Muscle of back (tissue), 3 donors: ENCODE measurements at regions not wholly inside any gene's neighbourhood (a gene's known extent, or its start where the extent isn't known, plus 50 kb on each side); places are given as distances from the start of the nearest gene placed in this dataset.
"Not testable (repeated sequence)": the region's sequence is repeated elsewhere in the genome, so short reads cannot be mapped to it uniquely, and the experiment has no call there.

Source experiments
- DNase-seq, 3 donors: peaks; one replicate each; pipeline versions ENCODE4 v3.0.0 to v3.0.0-alpha.2; 2013

- no peak for DNase-seq
These were observed 1084.7 kb upstream of the LRRTM1 start for GRCh38 chr2:81389203-81389602.

GRCh38 chr2:81363800-81364199 is 1059.2 kb upstream of the LRRTM1 start:
- DNase-seq: no peak

GRCh38 chr2:81362468-81362867 is 1057.9 kb upstream of the LRRTM1 start:
- DNase-seq: not testable (repeated sequence)

DNA sequence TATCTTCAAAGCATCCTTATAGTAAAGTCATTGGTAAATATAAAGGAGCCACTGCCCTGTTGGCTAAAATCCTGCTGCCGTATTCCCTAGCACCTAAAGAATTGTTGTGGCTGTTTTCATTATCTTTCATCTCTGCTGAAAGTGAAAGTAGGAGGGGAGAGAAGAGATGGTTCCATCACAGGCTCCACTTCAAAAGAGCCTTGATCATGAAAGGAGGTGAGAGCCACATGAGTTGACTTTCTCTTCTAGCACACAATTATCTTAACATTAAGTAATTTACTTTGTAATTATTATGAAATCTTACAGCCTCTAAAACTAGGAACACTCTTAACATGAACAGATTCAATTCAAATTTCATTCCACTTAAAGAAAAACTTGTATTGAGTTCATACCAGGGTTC is 1050.9 kb upstream of the LRRTM1 start:
- no peak for DNase-seq

- no peak for DNase-seq
These were observed 1029.5 kb upstream of the LRRTM1 start for GRCh38 chr2:81334046-81334445.

DNA sequence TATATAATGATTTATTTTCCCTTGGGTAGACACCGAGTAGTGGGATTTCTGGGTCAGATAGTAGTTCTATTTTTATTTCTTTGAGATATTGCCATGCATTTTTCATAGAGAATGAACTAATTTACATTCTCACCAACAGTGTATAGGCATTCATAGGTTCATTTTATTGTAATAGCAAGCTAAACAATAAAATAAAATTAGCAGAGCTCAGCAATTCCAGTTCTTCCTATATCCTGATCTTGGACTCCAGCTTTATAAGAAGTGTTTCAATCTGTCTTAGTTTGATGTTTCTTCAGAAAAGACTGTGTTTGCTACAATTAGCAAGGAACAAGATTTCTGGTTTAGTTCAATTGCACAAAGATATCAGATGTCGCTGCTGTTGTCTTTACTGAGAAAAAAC is 1024.4 kb upstream of the LRRTM1 start:
- no peak for DNase-seq

DNA sequence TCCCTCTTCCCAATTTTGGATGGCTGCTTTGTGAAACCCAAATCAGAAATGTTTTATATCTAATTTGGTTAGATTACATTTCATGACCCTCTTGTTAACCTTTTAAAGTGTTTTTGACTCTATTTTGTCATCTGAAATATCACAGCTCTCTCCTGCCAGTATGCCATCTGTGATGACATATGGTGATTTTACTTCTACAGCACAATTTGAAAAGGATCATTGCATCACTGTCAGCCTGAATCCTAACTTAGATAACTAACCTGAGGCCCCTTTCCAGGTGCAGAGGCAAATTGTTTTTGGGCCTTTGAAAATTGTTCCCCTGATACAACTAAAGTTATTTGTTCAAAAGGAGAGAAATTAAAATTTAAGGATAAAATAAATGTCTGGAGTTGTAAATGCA is 1023.4 kb upstream of the LRRTM1 start:
- no peak for DNase-seq

DNA sequence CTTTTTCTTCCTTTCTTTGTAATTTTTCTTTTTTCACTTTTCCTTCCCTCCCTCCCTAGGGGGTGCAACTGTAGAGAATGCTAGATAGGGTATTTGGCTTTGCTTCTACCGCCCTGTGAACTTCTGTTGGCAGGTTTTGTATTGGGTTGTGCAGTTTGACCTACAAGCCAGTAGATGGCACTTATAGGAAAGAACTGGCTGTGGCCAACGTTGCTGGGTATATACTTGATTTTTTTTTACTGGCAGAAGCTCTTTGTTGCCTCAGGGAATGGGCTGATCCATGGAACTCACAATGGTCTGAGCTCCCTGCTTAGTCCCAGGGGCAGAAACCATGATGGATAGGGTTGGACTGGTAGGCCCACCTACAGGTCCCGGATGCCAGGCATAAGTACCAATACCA is 1019.5 kb upstream of the LRRTM1 start:
- no peak for DNase-seq

DNA sequence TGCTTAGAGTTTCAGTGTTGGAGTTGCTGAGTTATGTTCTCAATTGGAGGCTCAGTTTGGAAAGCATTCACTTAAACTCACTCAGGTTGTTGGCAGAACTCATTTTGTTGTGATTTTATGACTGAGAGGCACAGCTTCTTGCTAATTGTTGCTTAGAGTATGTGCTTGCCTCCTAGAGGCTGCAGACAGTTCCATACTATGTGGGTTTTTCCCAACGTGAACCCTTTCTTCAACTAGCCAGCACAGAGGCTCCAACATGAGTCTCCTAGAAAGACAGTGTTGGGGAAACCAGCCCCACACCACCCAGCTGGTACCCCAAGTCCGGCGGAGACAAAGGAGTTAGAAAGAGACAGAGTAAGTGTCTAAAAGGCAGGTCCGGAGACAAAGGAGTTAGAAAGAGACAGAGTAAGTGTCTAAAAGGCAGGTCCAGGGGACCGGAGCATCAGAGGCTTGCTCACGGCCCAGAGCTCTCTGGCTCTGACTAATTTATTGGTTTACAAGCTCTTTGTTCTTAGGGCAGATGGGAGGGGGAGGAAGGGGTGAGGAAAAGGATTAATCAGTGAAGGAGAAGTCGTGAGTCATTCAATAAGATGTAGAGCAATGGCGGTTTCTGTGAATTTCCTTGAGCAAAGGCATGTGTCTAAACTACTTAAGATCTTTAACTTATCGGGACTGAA is 999.7 kb upstream of the LRRTM1 start:
- no peak for DNase-seq

DNA sequence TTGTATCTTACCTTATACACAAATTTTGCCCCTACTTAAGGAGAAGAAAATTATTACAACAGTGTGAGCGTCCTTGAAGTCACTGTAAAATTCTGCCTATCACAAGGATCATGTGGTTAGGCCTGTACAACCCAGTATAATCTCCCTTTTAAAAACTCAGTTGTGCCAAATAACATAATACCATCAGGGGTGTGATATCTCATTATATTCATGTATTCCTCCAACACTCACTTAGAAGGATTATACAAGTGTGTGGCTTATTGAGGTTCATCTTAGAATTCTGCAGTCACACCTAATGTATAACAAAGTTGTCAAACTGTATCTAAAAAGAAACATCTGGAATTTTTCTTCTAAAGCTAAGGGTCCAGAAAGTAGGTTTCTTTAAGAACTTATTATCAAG is 998.8 kb upstream of the LRRTM1 start:
- no peak for DNase-seq

- no peak for DNase-seq
These were observed 995.3 kb upstream of the LRRTM1 start for GRCh38 chr2:81299841-81300240.

GRCh38 chr2:81290846-81291245 is 986.3 kb upstream of the LRRTM1 start:
- DNase-seq: no peak

- peak; percentile 8 to 43 (median 23) for DNase-seq
These were observed 978.5 kb upstream of the LRRTM1 start for GRCh38 chr2:81283081-81283480.

DNA sequence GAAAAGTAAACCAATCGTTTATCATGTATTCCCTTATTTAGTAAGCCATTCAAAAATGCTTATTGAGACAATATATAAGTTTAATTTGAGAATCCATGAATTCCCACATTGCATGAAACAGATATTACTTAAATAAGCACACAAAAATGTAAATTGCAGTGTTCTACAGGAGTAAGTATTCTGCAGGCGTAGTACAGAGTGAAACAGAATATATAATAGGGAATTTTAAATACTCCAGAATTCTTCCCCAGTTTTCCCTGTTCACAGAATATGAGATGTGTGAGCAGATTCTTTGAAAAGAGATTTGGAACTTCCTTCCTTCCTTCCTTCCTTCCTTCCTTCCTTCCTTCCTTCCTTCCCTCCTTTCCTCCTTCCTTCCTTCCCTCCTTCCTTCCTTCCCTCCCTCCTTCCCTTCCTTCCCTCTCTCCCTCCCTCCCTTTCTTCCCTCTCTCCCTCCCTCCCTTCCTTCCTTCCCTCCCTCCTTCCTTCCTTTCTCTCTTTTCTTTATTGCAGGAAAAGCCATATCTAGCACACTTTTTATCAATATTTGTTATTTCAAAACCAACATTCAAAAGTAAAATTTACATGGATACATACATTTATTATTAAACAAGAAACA is 977.7 kb upstream of the LRRTM1 start:
- no peak for DNase-seq

GRCh38 chr2:81276595-81276994 is 972.0 kb upstream of the LRRTM1 start:
- DNase-seq: no peak

DNA sequence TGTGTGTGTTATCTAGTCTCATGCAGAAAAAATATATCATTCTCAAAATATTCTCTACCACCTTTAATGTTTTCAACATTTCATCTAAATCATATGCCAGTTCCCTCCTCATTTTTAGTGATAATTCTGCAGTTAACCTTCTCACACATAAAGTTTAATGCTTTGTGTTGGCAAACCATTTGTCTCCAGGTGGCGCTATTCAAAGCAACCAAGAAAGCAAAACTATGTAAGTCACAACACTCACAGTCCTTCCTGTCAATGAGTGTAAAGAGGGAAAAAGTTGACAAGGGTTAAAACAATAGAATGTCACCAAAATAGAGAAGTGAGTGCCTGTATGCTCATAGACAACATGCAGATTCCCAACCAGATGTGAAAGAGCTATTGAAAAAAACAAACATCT is 961.6 kb upstream of the LRRTM1 start:
- DNase-seq: peak in 1 of 3 donors; percentile 18

DNA sequence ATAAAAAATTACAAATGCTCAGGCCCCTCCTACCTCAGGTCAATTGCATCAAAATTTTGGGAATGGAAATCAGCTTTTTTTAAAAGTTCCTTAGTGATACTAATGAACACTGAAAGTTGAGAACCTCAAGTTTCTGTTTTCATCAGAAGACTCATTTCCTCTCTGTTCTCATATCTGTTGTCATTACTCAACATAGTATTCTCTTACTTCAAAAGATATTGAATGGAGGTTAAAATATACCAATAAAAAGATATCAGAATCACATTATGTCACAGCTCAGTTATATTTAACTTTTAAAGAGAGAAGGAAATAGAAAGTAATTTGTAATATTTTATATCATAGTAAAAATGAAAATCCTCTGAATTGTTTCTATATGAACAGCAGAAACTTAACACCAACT is 959.4 kb upstream of the LRRTM1 start:
- no peak for DNase-seq

DNA sequence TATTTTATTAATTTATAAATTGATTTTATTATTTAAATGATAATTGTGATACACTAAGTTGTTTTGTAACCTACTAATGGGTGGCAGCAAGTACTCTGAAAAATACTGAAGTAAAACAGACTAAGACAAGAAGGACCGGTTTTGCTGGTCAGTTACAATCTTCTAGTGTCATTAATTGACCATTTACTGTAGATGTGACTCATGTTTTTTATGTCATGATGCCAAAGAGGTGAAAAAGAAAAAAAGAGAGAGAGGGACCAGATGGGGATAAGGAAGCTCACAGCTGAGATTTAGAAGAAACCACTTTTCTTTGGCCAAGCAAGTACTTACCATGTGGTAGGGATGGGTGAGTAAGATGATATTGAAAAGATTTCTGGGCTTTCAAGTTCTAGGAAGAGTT is 955.8 kb upstream of the LRRTM1 start:
- DNase-seq: no peak

DNA sequence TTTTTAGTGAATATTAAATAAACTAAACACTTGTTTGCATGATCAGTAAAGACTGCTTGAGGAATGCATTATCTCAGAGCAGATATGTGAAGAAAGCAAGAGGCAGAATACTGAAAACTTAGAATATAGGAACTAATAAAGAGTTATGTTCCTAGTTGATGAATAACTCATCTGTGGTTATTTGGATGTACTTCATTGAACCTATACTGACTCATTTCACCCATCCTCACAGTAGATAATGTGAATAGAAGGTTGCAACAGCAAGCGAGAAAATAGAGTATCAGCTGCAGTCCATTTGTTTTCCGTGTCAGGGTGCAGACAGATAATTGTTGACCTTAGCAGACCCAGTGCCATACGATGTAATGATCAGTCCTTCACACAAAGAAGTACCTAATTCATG is 945.7 kb upstream of the LRRTM1 start:
- DNase-seq: no peak

DNA sequence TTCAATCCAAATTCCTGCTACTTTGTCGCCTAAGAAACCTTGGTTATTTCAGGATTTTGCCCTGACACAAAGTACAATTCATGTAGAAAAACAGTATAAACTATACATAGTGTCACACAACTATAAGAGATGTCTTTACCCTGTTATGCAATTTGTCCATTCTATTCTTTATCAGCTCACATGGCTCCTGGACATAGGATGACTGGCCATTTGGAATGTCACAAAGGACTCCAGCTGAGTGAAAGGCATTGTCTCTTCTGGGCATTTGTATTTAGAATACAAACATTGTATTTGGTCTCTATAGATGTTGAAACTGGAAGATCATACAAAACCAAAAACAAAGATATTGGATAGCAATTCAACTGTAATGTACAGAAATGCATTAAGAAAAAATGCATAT is 944.6 kb upstream of the LRRTM1 start:
- DNase-seq: no peak

- DNase-seq: no peak
These were observed 943.1 kb upstream of the LRRTM1 start for GRCh38 chr2:81247648-81248047.

GRCh38 chr2:81242501-81242900 is 937.9 kb upstream of the LRRTM1 start:
- no peak for DNase-seq

- DNase-seq: no peak
These were observed 933.9 kb upstream of the LRRTM1 start for GRCh38 chr2:81238462-81238861.

DNA sequence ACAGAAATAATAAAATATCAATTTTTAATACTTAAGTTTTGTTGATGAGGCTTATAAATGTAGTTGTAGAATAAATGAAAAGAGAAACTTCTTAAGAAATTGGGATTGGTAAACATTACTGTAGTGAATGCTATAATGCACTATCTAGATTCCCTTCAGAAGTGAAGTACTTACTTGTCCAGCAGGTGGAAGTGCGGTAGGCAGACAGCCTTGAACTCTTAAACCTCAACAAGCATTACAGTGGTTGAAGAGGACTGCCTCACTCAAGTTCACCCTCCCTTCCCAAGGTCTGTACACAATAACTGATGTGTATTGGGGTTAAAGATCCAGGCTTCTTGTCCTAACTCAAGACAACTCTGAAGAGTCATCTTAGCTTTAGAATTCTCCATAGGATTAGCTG is 931.0 kb upstream of the LRRTM1 start:
- no peak for DNase-seq
